DMS53 treated with DMSO at 0.1 percent for 48 hours (cell line): ENCODE measurements at regions not wholly inside any gene's neighbourhood (a gene's known extent, or its start where the extent isn't known, plus 50 kb on each side); places are given as distances from the start of the nearest gene placed in this dataset.

ENCODE experiments used
- DNase-seq: peaks from one replicate; lab custom pipeline; 2025; ENCODE audit not compliant: unreplicated experiment; lab: John Stamatoyannopoulos, UW

DNA sequence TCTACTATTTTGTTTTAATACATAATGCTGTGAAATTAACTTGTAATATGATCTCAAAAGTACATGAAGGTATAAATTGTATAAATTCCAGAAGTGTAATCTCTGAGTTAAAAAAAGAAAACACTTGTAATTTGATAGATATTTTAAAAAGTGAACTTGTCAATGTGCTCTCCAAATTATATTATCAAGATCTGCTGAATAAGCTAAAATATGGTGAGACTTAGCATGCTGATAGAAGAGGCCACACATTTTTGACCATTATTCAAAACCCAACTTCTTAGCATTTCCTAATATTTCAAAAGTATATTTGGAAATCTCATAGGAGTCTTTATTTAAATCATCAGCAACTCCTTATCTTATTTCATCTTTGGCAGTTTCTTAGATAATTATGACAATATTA, 657.1 kb upstream of the BOD1L1 start:
- no peak for DNase-seq

DNA sequence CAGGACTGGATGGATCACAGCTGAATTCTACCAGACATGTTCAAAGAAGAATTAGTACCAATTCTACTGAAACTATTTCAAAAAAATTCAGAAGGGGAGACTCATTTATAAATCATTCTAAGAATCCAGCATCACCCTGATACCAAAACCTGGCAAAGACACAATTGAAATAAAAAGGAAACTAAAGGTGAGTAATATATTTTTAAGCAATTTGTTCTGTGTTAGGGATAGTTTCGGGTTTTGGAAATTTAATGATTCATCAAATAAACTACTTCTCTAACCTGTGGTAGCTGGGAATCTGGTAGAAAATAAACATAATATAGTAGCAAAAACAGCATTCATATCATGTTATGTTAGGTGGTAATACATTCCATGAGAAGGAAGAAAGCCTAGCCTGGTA, 662.2 kb upstream of the BOD1L1 start:
- no peak for DNase-seq

DNA sequence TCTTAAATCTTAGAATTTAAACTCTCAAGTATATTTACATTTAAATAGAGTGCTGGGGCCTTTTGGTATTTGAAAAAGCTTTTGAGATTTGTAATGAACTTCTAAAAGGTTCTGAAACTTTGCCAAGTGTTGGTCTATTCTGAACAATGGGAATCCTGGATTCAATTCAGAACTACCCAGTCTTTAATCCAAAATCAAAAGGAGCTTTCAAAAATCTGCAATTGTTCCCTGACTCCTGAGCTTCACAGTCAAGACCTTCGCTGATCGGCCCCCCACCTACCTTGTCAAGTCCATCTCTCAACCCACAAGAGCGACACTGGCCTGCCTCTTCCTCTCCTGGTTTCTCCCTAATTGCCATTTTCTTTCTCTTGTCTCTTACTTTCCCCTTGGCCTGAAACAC, 666.1 kb upstream of the BOD1L1 start:
- no peak for DNase-seq

DNA sequence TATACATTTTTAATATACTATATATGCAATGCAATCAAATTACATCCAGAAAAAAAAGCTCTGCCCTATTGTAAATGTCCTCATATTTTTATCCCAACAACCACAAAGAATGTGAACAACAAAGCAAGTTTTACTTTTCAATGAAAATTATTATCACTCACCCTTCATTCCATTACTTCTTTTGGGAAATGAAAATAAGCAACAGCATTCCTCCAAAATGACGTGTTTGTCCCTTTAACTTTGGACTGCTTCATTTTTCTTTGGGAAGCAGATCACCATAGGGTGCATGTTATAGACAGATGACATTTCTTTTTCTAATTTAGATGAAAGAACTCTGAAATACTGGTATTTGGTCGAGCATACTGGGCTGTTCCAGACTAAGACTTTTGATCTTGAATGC, 667.1 kb upstream of the BOD1L1 start:
- no peak for DNase-seq

DNA sequence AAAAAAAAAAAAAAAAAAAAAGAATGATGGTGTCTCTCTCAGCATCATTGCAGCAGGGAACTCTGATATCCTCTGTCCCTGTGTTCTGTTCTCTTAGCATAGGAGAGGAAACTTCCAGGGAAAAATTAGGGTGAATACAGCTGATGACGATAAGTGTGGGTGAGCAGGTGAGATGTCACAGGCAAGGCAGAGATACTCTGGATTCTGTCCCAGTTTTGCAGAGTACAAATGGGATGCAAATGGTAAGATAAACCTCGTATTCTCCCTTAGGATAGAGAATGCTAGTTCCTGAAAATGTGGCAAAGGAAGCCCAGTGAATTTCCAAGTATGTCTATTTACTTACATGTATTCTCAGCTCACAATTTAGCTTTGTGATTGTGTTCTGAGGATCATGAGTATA, 671.6 kb upstream of the BOD1L1 start:
- DNase-seq: no peak

DNA sequence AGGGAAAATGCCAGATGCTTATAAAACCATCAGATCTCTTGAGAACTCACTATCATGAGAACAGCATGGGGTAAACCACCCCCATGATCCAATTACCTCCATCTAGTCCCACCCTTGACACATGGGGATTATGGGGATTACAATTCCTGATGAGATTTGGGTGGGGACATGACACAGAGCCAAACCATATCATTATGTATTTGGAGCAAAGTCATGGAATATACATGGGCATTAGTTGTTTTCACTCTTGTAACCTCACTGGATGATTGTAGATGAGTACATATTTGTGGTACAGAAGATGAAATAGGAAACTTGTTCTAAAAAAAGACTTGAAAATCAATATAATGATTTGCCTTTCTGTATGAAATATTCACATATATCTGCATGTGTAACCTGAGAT, 674.5 kb upstream of the BOD1L1 start:
- no peak for DNase-seq

DNA sequence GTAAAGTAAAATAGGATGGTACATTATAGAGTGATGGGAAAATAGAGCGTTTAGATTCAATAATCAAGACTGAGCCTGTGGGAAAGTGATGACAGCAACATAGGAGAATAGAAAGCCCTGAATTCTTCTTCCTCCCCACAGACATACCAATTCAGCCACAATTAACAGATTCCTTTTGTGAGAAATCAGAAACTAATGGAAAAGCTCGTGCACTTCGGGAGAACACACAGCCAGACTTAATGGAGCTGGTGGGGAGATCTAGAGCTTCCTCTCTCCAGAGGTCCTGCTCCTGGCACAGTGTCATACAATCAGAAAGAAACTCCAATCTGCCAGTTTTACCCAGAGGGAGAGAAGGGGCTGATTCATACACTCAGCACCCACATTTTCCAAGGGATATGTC, 676.3 kb upstream of the BOD1L1 start:
- no peak for DNase-seq

DNA sequence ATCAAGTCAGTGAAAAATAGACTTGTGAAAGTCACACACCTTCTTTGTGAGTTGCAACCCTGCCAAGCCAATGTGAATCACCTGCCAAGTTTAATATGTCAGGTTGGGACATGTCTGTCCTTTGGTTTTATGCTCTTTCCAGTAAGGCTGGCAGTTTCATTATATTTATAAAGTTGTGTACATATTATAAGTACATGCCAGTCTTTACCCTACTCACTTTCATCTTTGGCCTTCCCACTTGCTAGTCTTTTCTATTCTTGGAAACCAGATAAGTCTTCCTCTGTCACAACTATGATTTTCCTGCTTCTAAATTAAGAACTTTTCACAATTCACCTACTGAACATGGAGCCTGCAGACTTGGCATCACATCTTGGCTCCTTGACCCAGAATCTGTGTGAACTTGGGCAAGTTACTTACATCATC, 680.7 kb upstream of the BOD1L1 start:
- no peak for DNase-seq

DNA sequence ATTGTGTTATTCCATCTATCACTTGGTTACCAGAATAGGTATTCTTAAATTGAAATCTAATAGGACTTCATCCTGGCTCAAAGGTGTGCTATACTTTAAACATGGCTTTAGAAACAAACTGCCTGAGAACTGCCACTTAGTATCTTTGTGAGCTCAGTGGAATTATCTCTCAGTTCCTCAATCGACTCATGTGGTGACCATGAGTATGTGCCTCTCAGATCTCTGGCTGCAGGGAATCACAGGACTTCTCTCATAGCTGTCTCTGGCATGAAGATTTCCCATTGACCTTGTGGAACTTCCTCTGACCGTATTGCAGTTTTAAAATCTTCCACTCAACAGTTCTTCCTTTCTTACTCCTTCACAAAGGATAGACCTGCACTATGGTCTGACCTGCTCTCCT, 681.9 kb upstream of the BOD1L1 start:
- no peak for DNase-seq

DNA sequence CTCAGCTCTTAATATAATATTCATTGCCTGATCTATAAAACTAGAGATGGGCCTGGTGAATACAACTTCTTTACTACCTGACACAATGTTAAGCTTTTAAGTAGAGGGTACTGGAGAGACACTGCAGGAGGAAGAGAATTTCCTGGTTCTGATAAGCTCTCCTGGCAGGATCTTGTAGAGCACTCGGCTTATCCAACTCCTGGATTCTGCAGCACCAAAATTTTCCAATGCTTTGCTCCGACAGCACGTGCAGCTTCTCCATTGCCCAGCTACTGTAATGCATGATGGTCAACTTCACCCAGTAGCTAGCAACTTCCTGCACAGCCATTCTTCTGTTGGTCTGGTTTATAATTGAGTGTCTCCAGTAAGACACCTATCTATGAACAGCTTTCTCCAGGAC, 686.2 kb upstream of the BOD1L1 start:
- DNase-seq: no peak

DNA sequence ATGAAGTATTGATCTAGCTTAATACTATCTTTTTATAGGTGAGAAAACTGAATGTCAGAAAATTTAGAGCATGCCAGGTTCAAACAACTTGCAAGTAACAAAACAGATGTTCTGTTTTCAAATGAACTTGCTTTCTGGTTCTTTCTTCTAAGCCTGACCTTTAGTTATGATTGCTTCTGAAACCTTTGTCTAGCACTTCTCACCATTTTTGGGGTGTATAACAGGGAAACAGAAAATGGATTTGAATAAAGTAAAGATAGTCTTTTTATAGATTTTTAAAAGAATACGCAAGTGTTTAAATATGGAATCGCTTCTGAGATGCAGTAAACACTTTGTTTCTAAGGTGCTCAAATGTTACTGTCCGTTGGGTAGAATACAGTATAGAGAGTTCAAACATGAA, 687.2 kb upstream of the CPEB2 start:
- no peak for DNase-seq

DNA sequence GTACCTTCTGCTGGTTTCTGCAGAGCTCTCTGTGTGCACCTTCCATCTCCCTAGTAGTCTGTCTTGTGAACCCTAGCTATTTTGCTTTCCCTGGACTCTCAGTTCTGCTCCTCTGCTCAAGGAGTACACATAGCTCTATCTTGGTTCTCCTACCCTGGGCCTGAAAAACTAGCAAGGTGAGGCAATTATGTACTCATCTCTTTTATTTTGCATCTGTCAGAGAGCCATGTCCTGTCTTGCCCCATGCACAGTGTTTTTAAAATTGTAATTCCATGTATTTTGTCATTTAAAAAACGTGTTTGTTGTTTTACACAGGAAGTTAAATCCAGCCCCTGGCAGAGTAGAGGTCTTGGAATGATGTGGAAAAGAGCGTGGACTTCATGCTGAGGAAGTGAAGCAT, 684.9 kb upstream of the CPEB2 start:
- no peak for DNase-seq

DNA sequence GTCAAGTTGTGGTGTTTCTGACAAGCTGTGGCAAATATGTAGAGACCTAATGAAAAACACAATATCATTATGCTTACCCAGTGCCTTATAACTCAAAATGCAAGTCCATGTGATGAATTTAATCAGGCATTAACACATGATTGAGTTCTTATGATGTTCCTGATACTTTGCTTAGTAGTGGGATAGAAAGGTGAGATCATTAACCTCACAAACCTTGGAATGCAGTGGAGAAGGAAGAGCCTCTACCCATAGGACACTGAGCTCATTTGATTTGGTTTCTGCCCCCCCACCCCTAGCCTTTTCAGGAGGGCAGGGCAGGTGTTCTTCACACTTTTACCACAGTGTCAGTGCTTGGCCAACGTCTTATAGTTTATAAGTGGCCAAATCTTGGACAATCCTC, 683.6 kb upstream of the CPEB2 start:
- no peak for DNase-seq

DNA sequence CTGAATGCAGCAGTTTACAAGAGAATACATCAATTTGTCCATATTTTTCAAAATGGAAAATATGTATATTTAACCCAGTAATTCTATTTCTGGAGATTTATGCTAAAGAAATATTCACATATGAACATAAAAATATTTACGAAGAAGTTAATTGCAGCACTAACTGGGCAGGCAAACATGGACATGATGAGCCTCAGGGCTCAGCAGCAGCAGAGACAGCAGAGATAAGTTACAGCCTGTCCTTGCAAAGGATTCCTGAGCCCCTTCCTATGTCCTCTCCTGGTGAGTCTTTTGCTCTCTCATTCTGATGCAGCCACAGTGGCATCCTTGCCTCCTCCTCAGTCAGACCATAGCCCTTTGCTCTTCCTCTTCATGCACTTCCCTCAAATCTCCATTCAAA, 680.6 kb upstream of the CPEB2 start:
- DNase-seq: no peak

DNA sequence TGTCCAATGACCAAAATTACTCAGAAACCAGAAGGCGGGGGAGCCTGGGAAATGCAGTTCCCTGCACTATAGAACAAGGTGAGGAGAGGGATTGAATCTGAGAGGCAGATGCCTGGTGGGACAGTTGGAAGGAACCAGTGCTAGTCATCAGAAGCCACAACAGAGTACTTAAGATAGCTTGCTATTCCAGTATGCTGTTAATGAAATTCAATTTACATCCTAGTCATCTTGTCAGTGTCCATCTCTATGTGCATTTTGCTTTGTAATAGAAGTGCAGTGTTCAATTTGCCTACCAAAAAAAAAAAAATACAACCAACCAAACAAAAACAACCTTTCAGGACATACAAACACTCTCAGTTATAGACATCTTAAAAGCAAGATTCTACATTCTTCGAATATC, 679.1 kb upstream of the CPEB2 start:
- no peak for DNase-seq

DNA sequence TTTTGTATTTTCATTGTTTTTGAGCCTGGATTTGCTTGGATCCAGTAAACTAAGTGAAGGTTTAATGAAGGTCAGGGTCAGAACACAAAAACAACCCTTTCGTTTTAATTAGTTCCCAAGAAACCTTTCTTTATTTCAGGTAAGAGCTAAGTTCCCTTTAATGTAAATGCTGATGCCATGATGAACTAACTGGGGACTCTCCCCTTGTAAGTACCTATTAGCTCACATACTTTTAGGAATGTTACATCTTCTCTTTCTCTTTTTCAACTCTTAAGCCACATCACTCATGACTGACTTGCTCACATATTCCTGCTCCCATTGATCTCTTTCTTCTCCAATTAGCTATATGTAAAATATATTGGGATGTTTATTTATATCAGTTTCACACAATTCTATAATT, 673.1 kb upstream of the CPEB2 start:
- DNase-seq: no peak

DNA sequence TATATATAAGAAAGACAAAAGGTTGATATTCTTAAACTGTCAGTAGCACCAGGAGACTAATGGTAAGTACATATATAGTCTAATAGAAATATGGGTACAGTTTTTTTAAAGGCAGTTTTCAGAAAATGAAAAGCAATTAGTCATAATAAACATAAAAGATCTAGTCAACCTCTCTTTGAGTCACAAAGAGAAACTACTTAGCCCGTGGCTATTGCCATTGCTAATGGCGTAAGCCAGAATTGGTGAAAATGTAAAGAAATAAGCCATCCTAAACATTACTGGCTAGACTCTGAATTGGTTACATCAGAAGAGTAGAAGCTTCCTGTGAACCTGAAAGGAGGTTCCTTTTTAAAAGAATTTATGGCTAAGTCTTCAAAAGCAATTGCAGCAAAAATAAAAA, 668.7 kb upstream of the CPEB2 start:
- no peak for DNase-seq

DNA sequence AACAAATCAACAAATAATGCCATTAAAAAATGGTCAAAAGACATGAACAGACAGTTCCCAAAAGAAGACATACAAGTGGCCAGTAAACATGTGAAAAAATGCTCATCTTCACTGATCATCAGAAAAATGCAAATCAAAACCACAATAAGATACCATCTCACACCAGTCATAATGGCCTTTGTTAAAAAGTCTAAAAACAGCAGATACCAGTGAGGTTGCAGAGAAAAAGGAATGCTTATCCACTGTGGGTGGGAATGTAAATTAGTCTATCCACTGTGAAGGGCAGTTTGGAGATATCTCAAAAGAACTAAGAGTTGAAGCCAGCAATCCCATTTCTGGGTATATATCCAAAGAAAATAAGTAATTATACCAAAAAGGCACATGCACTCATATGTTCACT, 668.1 kb upstream of the CPEB2 start:
- DNase-seq: no peak

DNA sequence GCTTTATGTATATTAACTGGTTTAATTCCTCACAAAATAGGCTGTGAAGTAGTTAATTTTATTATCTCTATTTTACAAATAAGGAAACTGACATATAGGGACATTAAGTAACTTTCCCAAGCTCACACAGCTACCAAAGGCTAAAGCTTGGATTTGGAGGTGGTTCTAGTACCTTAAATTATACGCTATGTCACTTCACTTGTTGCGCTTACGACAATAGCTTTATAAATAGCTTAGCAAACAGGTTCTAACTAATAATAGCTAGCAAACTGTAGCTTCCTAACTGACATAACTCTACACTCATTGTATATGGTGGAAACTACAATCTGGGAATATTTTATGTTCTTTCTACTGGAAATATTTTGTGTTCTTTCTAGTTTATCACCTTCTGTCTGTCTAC, 666.4 kb upstream of the CPEB2 start:
- no peak for DNase-seq

DNA sequence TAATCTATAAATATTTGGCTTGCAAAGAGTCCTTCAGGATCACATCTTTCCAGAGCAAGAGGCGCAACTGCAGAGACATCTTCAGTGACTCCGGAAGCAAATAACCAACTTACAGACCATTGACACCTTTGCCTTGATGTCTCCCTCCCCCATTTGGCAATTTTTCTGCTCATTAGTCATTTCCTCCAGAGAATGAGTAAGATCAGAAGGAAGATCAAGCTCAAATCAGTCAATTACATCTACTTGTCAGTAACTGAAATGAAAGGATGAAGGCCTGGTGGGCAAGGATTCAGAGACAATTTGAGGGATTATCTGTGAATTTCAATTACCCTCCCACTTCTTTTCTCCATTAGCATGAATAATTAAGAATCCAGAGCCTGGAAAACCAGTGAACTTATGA, 665.6 kb upstream of the CPEB2 start:
- no peak for DNase-seq

DNA sequence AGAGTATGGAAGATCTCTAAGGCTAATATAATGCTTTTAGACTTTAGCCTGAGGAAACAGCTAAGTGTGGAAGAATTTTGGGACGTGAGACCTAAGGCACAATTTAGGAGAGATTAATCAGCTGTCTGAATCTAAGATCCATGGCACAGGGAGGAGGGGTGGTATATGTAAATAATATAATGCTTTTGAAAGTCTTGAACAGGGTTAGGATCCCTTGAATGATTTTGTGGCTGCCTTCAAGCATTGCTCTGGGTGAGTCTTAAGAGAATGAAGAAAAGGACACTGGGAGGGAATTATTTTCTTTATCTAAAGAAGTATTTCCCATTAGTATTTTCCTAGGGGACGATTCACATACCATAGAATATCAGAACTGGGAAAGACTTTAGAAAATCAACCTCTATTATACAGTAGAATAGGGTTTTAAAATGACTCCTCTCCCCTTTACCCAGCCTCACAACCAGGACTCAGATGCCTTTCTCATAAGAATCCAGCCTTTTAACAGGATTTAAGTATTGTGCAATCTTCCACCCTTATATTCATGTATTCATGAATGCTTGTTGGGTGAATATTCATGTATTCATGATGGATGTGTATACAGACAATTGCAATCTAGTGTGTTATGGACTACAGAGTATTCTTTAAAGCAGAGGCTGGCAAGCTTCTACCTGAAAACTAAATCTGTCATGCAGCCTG, 664.2 kb upstream of the CPEB2 start:
- DNase-seq: no peak

DNA sequence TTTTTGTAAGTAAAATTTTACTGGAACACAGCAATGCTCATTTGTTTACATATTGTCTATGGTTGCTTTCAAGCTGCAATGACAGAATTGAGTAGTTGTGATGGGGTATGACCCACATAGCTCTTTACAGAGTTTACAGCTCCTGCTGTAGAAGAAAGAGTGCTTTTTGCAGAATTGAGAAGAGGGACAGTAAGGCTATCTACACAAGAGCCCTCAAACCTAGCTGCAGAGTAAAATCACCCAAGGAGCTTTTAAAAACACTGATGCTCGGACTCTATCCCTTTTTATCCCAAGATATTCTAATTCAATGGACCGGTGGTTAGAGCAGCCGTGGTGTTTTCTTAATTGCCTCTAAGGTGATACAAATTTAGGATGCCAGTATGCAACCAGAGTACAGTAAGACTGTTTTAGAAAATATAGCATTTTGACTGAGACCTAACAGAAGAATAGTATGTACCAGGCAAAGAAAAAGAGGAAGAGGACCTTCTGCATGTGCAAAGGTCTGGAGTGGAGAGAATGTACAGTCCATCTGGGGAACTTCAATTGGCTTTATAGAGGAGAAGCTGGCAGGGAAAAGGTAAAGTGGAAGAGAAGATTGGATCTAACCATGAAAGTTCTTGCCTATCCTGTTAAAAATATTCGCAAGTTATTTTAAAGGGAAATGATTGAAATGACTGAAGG, 663.6 kb upstream of the CPEB2 start:
- DNase-seq: no peak

DNA sequence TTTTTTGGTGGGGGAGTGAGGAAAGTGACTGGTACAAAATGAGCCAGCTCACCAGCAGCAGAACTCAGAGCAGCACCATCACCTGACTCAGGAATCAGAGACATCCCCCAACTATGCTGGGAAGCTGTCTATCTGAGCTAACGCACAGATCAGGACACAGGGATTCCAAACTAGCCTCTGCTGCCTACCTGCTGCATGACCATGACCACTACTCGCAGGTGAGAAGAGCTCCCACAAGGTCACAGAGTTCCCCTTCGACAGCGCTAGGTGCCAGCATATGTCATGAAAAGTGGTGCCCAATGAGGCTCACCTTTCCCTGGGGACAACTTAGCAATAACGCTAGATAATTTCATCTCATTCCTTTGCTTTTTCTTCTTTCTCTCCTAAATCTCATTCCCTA, 662.6 kb upstream of the CPEB2 start:
- no peak for DNase-seq
